ENCODE measurements at regions not wholly inside any gene's neighbourhood (a gene's known extent, or its start where the extent isn't known, plus 50 kb on each side); places are given as distances from the start of the nearest gene placed in this dataset.

- 26% methylated on average over 4 of the region's 4 CpGs for WGBS (ENCODE audit: insufficient coverage, low coverage, missing lambda C conversion rate)
- POLR2A ChIA-PET, result no interaction called here
- Histone ChIP-seq H3K79me2 (ENCODE audit: control insufficient read depth, insufficient read depth, low read length) (no peaks in the 10 kb centered on the region), H3K4me2 (ENCODE audit: insufficient read depth, low read length) (no peak overlapping the region), H3K9me1 (ENCODE audit: control insufficient read depth, insufficient read depth, low read length) (no peaks in the 10 kb centered on the region), H3K4me3 (no peak overlapping the region), H3K36me3 (ENCODE audit: control insufficient read depth, insufficient read depth, low read length) (no peaks in the 10 kb centered on the region), H2AFZ (ENCODE audit: low read depth, low read length) (no peak overlapping the region), H3K9ac (ENCODE audit: insufficient read depth in 1 of 2, low read depth in 2 of 2, low read length in 2 of 2) (no peak overlapping the region), H3K4me1 (replicated peaks in 1 of 2; ENCODE audit: control insufficient read depth in 2 of 2, insufficient read depth in 2 of 2, low read length in 2 of 2) (no peaks in the 10 kb centered on the region), H4K20me1 (replicated peaks; ENCODE audit: control insufficient read depth, insufficient read depth, low read length) (no peaks in the 10 kb centered on the region), H3K9me3 (replicated peaks; ENCODE audit: control insufficient read depth, insufficient read depth, low read depth, low read length) (no peaks in the 10 kb centered on the region), H3K27me3 (ENCODE audit: control insufficient read depth in 2 of 2, insufficient read depth in 2 of 2, low read length in 2 of 2) (no peaks in the 10 kb centered on the region), H3K27ac (ENCODE audit: extremely low read depth, low read depth, low read length) (no peak overlapping the region)
- CTCF ChIA-PET (ENCODE audit: low intra/inter-chr PET ratio), result no interaction called here
- in situ Hi-C loops (cut with MboI), result no loop called here
- FAIRE-seq (no peak), ATAC-seq (no peak), DNase-seq (ENCODE audit: extremely low read depth in 1 of 4, low spot score in 3 of 4) (no peak)
- BruUV-seq (replicated peaks), result no TSS peak
- intact Hi-C loops (cut with micrococcal nuclease), result no loop called here
- TF ChIP-seq PHB (CRISPR knock-in tag; IDR thresholded peaks at IDR 0.05) (no peak), UBTF (IDR thresholded peaks at IDR 0.05; ENCODE audit: borderline replicate concordance in 1 of 2, low read depth in 2 of 2, low read length in 2 of 2) (no peak), AFF4 (CRISPR knock-in tag; IDR thresholded peaks at IDR 0.05) (no peak), RCOR1 (IDR thresholded peaks at IDR 0.05; ENCODE audit: borderline replicate concordance in 1 of 2, low read depth in 2 of 2, low read length in 2 of 2) (no peak), SPI1 (IDR thresholded peaks at IDR 0.05; ENCODE audit: borderline replicate concordance, low read depth, low read length) (no peak), FOXA1 (IDR thresholded peaks at IDR 0.05; ENCODE audit: borderline replicate concordance) (no peak), NCOA2 (IDR thresholded peaks at IDR 0.05; ENCODE audit: partially characterized antibody in 2 of 2) (no peak), ZFP30 (CRISPR knock-in tag; IDR thresholded peaks at IDR 0.05; ENCODE audit: borderline replicate concordance) (no peak), BCL6 (CRISPR knock-in tag; IDR thresholded peaks at IDR 0.05) (no peak), IRF9 (tag; IDR thresholded peaks at IDR 0.05) (no peak), POLR2G (IDR thresholded peaks at IDR 0.05; ENCODE audit: low read depth, low read length) (no peak), NONO (IDR thresholded peaks at IDR 0.05; ENCODE audit: low read depth in 2 of 2, low read length in 1 of 2) (no peak), ZNF174 (CRISPR knock-in tag; IDR thresholded peaks at IDR 0.05) (no peak), ZNF140 (CRISPR knock-in tag; IDR thresholded peaks at IDR 0.05) (no peak)
- TF ChIP-seq, protein P1, sequence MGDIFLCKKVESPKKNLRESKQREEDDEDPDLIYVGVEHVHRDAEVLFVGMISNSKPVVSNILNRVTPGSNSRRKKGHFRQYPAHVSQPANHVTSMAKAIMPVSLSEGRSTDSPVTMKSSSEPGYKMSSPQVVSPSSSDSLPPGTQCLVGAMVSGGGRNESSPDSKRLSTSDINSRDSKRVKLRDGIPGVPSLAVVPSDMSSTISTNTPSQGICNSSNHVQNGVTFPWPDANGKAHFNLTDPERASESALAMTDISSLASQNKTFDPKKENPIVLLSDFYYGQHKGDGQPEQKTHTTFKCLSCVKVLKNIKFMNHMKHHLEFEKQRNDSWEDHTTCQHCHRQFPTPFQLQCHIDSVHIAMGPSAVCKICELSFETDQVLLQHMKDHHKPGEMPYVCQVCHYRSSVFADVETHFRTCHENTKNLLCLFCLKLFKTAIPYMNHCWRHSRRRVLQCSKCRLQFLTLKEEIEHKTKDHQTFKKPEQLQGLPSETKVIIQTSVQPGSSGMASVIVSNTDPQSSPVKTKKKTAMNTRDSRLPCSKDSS (IDR thresholded peaks at IDR 0.05; ENCODE audit: low read depth, partially characterized antibody), result no peak
These were observed 160.7 kb downstream of the MID1IP1 start for GRCh38 chrX:38961936-38962335.
